HG02678 (cell line): ENCODE measurements at regions not wholly inside any gene's neighbourhood (a gene's known extent, or its start where the extent isn't known, plus 50 kb on each side); places are given as distances from the start of the nearest gene placed in this dataset.
"Not testable (repeated sequence)": the region's sequence is repeated elsewhere in the genome, so short reads cannot be mapped to it uniquely, and the experiment has no call there.

Experiments used
- ATAC-seq: cut with Tn5 transposase; IDR thresholded peaks from one replicate; pipeline ENCODE4 v1.9.1; 2021; ENCODE audit warnings: mild to moderate bottlenecking, moderate library complexity; ENCODE audit not compliant: unreplicated experiment

- ATAC-seq, result no peak
Observed at GRCh38 chr14:23694949-23695663, 58.9 kb downstream of the DHRS2 start.

- ATAC-seq, result no peak
Observed at GRCh38 chr14:23695664-23695999, 59.5 kb downstream of the DHRS2 start.

DNA sequence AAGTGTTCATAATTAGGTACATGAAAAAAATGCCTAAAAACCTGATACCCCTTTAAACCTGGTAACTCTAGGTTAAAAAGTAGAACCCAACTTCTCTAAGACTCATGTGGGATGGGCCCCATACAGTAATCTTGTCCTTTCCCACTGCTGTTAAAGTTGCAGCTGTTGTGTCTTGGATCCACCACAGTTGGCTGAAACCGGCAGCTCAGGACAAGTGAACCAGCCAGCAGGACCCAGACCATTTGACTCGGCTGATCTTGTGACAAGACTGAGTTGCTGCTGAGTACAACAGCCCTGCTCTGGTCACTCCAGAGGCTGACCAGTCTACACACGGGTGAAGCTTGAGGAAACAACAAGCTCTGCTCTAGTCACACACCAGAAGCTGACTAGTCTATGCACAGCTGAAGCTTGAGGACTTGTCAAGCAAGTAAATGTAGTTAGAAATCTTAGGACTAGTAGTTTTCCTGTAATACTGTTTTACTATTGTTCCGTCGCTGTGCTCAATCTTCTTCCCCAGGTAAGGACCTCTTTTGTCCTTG is 60.6 kb downstream of the DHRS2 start:
- no peak for ATAC-seq

- ATAC-seq, result no peak
Observed at GRCh38 chr14:23697680-23698079, 61.5 kb downstream of the DHRS2 start.

DNA sequence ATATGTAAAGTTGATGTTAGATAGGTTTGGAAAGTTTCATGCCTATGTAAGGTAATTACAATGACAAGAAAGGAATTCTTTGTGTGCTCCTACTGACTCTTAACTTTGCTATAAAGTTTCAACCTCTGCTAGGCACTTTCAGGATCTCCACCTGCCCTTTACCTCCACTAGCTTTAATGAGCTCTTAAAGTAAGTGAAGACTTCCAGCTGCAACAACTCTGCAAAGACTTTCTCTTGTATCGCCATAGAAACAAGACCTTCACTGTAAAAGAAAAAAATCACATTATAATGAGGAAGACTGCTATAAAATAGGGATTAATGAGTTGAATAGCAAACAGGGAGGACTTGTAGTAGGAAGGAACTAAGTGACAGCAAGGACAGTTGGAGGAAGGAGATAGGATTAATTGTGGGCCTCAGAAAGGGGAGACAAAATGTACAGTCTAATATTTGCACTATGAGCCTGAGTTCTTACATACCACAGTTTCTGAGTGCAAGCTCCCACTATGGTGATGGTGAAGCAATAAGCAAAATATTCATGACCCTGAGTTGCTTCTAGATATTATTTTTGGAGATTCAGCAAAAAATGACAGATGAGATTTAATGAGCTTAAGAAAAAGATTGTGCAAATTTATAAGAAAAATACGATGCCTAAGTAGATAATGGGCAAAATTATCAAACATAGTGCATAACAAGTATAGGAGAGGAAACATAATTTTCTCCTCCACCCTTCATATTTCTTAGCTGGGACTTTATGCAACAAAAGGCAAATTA is 66.7 kb downstream of the DHRS2 start:
- no peak for ATAC-seq

- no peak for ATAC-seq
Observed at GRCh38 chr14:23704890-23705289, 68.7 kb downstream of the DHRS2 start.

- ATAC-seq, result no peak
Observed at GRCh38 chr14:23707415-23707814, 71.3 kb downstream of the DHRS2 start.

DNA sequence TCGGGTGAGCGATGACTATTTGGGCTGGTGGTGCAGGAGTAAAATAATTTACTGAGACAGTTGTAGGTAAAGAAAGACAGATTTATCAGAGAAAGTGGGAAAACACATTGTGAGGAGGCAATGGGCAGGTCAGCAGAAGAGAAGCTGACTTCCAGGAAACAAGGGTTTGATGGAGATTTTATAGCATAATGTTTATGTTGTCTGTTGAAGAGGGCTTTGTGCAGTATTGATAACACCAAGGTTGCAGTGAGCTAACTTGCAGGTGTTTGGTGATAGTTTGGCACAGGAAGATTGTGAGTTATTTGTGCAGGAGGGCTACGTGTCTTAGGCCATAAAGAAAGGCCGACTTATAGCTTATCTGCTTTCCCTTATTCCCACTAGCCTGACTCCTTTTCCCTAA is 72.2 kb downstream of the DHRS2 start:
- no peak for ATAC-seq

DNA sequence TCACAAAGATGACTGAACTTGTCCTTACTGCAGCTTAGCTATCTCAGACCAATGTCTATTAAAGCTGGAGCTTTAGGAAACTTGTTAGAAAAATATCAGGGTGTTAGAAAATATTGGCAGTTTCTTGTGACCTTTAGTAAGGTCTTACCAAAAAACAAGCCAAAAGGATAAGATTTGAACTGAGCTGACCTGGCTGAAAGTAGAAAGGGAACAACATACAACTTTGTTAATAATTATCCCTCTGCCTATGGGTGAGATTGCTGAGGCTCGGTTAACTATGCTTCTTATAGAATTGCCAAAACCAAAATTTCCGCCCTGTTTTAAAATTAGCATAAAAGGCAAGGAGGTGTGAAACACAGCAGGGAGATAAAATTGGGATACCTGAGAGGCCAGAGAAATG is 73.8 kb downstream of the DHRS2 start:
- ATAC-seq, result no peak

DNA sequence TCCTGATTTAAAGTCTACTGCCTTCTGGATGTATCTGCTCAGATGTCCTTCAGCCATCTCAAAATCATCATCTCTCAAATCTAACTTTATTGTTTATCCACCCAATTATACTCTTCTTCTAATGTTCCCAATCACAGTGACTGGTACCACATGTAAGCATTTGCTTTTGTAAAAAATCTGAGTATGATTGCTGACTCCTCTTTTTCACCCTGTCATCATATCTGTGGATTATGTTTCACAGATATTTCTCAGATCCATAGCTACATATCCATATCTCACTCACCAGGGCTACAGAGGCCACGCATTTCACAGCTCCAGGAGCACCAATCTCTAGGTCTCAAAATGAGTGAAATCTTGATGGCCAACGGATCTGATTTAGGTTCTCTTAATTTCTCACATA is 76.1 kb downstream of the DHRS2 start:
- no peak for ATAC-seq

GRCh38 chr14:23719225-23719985 is 83.2 kb downstream of the DHRS2 start:
- ATAC-seq, result no peak

- no peak for ATAC-seq
Observed at GRCh38 chr14:23722675-23723074, 86.5 kb downstream of the DHRS2 start.

DNA sequence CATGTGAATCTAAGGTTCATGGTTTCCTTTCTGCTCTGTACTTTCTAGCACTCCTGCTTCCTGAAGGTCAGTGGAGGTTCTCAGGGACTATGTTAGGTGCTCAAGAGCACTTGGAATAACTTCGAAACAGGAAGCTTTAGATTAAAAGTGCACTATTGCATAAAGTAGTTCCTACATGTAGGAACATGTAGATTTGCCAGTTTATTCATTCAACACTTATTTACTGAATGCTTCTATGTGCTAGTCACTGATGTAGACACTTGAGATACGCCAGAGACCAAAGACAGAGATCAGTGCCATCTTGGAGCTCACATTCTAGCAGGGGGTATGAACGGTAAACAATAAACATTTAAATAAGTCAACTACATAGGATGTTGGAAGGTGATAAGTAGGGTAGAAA is 87.7 kb downstream of the DHRS2 start:
- ATAC-seq, result no peak

DNA sequence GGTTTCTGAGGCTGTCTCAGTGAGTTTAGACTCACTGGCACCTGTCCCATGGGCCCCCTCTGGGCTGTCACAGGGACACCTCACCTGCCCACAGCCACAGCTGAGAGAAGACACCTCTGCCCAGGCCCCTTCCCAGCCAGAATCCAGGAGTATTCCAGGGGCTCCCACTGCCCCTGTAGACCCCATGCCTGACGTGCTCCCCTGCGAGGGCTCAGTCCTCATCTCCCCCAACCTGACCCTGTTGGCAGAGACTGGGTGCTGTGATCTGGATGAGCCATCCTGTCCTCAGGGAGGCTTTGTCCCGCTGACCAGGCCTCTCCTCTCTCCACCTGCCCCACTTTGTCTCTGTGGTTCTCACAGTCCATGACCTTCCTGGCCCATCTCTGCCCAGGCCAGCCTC is 89.4 kb downstream of the DHRS2 start:
- ATAC-seq, result no peak

GRCh38 chr14:23725980-23726710 is 90.0 kb downstream of the DHRS2 start:
- ATAC-seq, result no peak

DNA sequence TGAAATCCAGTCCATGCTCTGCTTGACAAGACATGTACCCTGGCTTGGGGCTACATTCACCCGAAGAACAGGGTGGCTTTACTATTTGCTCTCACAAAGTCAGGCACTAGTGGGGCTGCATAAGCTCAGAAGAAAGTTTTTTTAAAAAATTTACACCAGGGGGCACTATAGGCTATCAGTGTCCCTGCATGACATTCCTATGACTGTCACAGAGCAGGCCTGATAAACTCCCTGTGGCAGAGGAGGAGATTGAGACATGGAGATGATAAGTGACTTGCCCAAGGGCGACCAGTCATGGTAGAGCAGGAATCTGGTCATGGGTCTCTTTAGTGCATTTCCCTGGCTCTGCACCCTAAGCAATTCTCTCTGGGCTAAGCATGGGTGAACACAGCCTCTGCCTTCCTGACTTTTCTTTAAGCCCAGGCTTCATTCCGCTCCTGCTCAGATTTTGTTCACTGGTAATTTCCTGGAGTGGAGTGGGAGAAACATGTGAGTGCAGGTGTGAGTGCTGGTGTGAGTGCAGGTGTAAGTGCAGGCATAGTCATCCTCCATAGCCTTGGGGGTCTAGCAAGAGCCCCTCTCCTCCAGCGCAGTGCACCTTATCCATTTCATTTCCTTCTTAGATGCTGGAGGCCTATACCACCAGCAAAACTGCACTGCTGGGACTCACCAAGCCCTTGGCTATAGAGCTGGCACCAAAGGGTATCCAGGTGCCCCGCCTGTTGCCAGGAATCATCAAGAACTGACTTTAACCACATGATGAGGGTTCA is 91.6 kb downstream of the DHRS2 start:
- ATAC-seq, result no peak

GRCh38 chr14:23728791-23729190 is 92.6 kb downstream of the DHRS2 start:
- no peak for ATAC-seq

- no peak for ATAC-seq
Observed at GRCh38 chr14:23729720-23730387, 93.7 kb downstream of the DHRS2 start.

DNA sequence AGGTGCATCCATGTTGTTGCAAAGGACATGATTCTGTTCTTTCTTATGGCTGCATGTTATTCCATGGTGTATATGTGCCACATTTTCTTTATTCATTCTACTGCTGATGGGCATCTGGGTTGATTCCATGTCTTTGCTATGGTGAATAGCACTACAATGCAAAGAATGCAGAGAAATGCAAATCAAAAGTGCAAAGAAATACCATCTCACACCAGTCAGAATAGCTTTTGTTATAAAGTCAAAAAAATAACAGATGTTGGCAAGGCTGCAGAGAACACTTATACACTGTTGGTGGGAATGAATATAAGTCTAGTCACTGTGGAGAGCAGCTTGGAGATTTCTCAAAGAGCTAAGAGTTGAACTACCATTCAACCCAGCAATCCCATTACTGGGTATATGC is 99.2 kb downstream of the DHRS2 start:
- no peak for ATAC-seq

DNA sequence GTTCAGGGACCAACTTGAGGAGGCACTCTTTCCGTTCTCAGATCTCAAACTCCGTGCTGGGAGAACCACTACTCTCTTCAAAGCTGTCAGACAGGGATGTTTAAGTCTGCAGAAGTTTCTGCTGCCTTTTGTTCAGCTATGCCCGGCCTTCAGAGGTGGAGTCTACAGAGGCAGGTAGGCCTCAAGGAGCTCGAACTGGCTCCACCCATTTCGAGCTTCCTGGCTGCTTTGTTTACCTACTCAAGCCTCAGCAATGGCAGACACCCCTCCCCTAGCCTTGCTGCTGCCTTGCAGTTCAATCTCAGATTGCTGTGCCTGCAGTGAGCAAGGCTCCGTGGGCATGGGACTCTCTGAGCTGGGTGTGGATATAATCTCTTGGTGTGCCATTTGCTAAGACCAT is 108.2 kb downstream of the DHRS2 start:
- ATAC-seq, result not testable (repeated sequence)
